Trophoblast cell (in vitro differentiated cells and primary cell): ENCODE measurements at regions not wholly inside any gene's neighbourhood (a gene's known extent, or its start where the extent isn't known, plus 50 kb on each side); places are given as distances from the start of the nearest gene placed in this dataset.

Source experiments
- DNase-seq, 2 donors: peaks; one replicate each; pipeline ENCODE4 v3.0.0-alpha.2; 2016
- H2AFZ ChIP-seq: 2 replicates; pipeline ENCODE4 v1.6.1; 2013; ENCODE audit warnings: low read length, moderate library complexity, mild to moderate bottlenecking; ENCODE audit not compliant: insufficient read depth, poor library complexity
- H2AK5ac ChIP-seq: 2 replicates; pipeline ENCODE4 v1.6.1; 2013; ENCODE audit warnings: mild to moderate bottlenecking, low read length
- H2BK120ac ChIP-seq: 2 replicates; pipeline ENCODE4 v1.6.1; 2013; ENCODE audit warnings: low read length, mild to moderate bottlenecking, moderate library complexity; ENCODE audit not compliant: insufficient read depth, poor library complexity
- H2BK12ac ChIP-seq: 2 replicates; pipeline ENCODE4 v1.6.1; 2013; ENCODE audit warnings: mild to moderate bottlenecking, low read length, moderate library complexity
- H2BK5ac ChIP-seq: 2 replicates; pipeline ENCODE4 v1.6.1; 2013; ENCODE audit warnings: low read length, low read depth, moderate library complexity, mild to moderate bottlenecking; ENCODE audit not compliant: poor library complexity
- H3K14ac ChIP-seq: 2 replicates; pipeline ENCODE4 v1.6.1; 2013; ENCODE audit warnings: mild to moderate bottlenecking, low read length
- H3K18ac ChIP-seq: 2 replicates; pipeline ENCODE4 v1.6.1; 2013; ENCODE audit warnings: mild to moderate bottlenecking, low read length
- H3K23ac ChIP-seq: 2 replicates; pipeline ENCODE4 v1.6.1; 2013; ENCODE audit warnings: low read length
- H3K27ac ChIP-seq: 2 replicates; pipeline ENCODE4 v1.5.1; 2013; ENCODE audit warnings: low read depth, mild to moderate bottlenecking, inconsistent platforms, low read length, moderate library complexity
- H3K27me3 ChIP-seq: 2 replicates; pipeline ENCODE4 v1.6.1; 2013; ENCODE audit warnings: inconsistent platforms, mild to moderate bottlenecking, low read length, moderate library complexity; ENCODE audit not compliant: insufficient read depth
- H3K36me3 ChIP-seq, 2 experiments: 1 replicate in 1 of 2; 2 replicates in 1 of 2; pipeline ENCODE4 v1.6.1; 2013; ENCODE audit warnings: low read length in 2 of 2, mild to moderate bottlenecking in 2 of 2, moderate library complexity in 1 of 2; ENCODE audit not compliant: insufficient read depth in 2 of 2, control insufficient read depth in 1 of 2
- H3K4ac ChIP-seq: 2 replicates; pipeline ENCODE4 v1.6.1; 2013; ENCODE audit warnings: low read depth, mild to moderate bottlenecking, low read length, moderate library complexity
- H3K4me1 ChIP-seq, 2 experiments: 1 replicate in 1 of 2; 2 replicates in 1 of 2; pipeline ENCODE4 v1.6.1; 2013; ENCODE audit warnings: low read length in 2 of 2, mild to moderate bottlenecking in 2 of 2, moderate library complexity in 1 of 2; ENCODE audit not compliant: insufficient read depth in 2 of 2, control insufficient read depth in 1 of 2
- H3K4me2 ChIP-seq: 2 replicates; pipeline ENCODE4 v1.6.1; 2013; ENCODE audit warnings: inconsistent platforms, mild to moderate bottlenecking, low read length, moderate library complexity
- H3K4me3 ChIP-seq: 2 replicates; pipeline ENCODE4 v1.5.1; 2013; ENCODE audit warnings: mild to moderate bottlenecking, low read depth, low read length, inconsistent platforms
- H3K79me1 ChIP-seq: one replicate; pipeline ENCODE4 v1.6.1; 2013; ENCODE audit warnings: low read length
- H3K79me2 ChIP-seq: 2 replicates; pipeline ENCODE4 v1.6.1; 2013; ENCODE audit warnings: low read length, mild to moderate bottlenecking; ENCODE audit not compliant: control insufficient read depth, insufficient read depth, poor library complexity
- H3K9ac ChIP-seq: 2 replicates; pipeline ENCODE4 v1.6.1; 2013; ENCODE audit warnings: mild to moderate bottlenecking, low read length
- H3K9me3 ChIP-seq: 2 replicates; pipeline ENCODE4 v1.6.1; 2013; ENCODE audit warnings: low read depth, mild to moderate bottlenecking, control low read depth, inconsistent platforms, low read length; ENCODE audit not compliant: insufficient read depth
- H4K12ac ChIP-seq: 2 replicates; pipeline ENCODE4 v1.6.1; 2013; ENCODE audit warnings: low read depth, mild to moderate bottlenecking, low read length, moderate library complexity
- H4K8ac ChIP-seq: 2 replicates; pipeline ENCODE4 v1.6.1; 2013; ENCODE audit warnings: low read depth, mild to moderate bottlenecking, low read length, moderate library complexity
- H4K91ac ChIP-seq: one replicate; pipeline ENCODE4 v1.6.1; 2013; ENCODE audit warnings: low read depth, mild to moderate bottlenecking, low read length, moderate library complexity
- WGBS: extraction: QIAGEN DNeasy Blood & Tissue Kit; methylation state at CpG from one replicate; pipeline ENCODE4 v1.1.7; 2013; ENCODE audit warnings: missing lambda C conversion rate; ENCODE audit not compliant: insufficient read length, insufficient coverage; ENCODE audit errors: extremely low coverage; 5-methylcytosine and 5-hydroxymethylcytosine counted together

DNA sequence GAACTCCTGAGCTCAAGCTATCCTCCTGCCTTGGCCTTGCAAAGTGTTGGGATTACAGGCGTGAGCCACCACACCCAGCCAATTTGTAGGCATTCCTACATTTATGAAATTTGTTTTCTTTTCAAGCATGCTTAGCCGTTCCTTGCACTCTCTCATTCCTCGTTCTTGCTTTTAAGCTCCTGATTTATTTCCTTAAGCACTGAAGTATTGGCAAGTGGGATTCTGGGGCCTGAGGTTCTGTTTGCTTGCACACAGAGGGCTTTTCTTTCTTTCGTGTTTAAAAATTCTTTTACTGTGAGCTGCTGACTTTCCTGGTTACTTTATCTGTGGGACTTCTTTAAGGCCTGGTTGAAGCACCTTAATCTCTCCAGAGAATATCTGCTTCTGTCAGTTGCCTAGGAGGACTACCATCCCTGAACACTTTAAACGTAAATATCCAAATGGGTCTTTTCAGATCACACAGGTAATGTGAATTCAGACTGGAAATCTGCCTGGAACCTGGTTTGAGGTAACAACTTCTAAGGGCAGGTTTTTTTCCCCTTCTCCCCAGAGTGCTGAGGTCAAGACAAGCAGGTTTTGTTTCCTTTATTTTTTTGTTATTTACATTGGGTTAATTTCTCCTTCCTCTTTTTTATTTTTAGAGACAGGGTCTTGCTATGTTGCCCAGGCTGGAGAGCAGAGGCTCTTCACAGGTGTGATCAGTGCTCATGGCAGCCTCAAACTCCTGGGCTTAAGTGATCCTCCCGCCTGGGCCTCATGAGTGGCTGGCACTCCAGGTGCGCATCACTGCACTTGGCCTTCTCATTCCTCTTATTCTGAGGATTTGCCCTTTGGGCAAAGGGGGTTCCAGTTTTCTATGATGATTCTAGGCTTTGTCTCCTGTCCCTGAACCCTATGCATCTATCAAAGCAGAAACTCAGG is 102.9 kb downstream of the PFKFB3 start:
- H2BK12ac ChIP-seq = no peak overlapping the region
- H3K4me2 ChIP-seq = no peak overlapping the region
- H3K36me3 ChIP-seq = peaks cover 0 to 3% of the 10 kb centered on the region in 2 experiments
- H3K79me1 ChIP-seq = no peaks in the 10 kb centered on the region
- H3K14ac ChIP-seq = no peak overlapping the region
- H3K27ac ChIP-seq = no peak overlapping the region
- peaks cover 0 to 4% of the 10 kb centered on the region in 2 experiments for H3K4me1 ChIP-seq
- no peak overlapping the region for H2BK120ac ChIP-seq
- H3K9me3 ChIP-seq = peaks cover 4% of the 10 kb centered on the region
- no peak overlapping the region for H3K18ac ChIP-seq
- H4K12ac ChIP-seq = no peak overlapping the region
- no CpG with 5 or more reads among the region's 7 CpGs for WGBS
- H3K4me3 ChIP-seq = no peak overlapping the region
- H3K79me2 ChIP-seq = no peaks in the 10 kb centered on the region
- no peak overlapping the region for H4K8ac ChIP-seq
- H3K27me3 ChIP-seq = no peaks in the 10 kb centered on the region
- DNase-seq = no peak
- H4K91ac ChIP-seq = no peak overlapping the region
- H3K23ac ChIP-seq = no peak overlapping the region
- no peak overlapping the region for H3K9ac ChIP-seq
- no peak overlapping the region for H2AFZ ChIP-seq
- H2AK5ac ChIP-seq = no peak overlapping the region
- H3K4ac ChIP-seq = no peak overlapping the region
- no peak overlapping the region for H2BK5ac ChIP-seq

GRCh38 chr10:6306917-6307316 is 104.2 kb downstream of the PFKFB3 start:
- no peak overlapping the region for H2BK5ac ChIP-seq

DNA sequence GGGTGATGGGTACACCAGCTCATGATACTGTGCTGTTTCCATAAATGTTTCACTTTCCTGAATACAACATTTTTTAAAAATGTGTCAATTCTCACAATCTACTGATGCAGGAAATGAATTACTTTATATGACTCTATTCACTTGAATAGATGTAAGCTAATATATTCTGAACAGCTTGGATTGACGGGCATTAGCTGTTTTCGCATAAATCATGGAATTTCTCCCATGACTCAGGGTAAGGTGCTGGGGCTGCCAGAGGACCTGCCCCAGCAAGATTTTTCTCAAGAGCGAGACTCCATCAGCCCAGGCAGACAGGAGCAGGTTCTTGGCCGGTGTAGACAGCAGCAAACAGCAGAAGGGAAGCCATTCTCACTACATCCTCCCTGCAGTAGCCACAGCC is 107.1 kb downstream of the PFKFB3 start:
- H3K14ac ChIP-seq = no peak overlapping the region
- WGBS = no CpG with 5 or more reads among the region's 4 CpGs
- H3K79me2 ChIP-seq = no peaks in the 10 kb centered on the region
- no peak for DNase-seq
- peaks cover 2 to 6% of the 10 kb centered on the region in 2 experiments for H3K4me1 ChIP-seq
- H3K27me3 ChIP-seq = no peaks in the 10 kb centered on the region
- H3K4ac ChIP-seq = no peak overlapping the region
- H4K8ac ChIP-seq = no peak overlapping the region
- no peak overlapping the region for H4K91ac ChIP-seq
- H2BK12ac ChIP-seq = no peak overlapping the region
- H3K9ac ChIP-seq = no peak overlapping the region
- no peak overlapping the region for H2AK5ac ChIP-seq
- H3K18ac ChIP-seq = no peak overlapping the region
- H3K4me2 ChIP-seq = no peak overlapping the region
- no peak overlapping the region for H3K27ac ChIP-seq
- peaks cover 1% of the 10 kb centered on the region for H3K79me1 ChIP-seq
- H4K12ac ChIP-seq = no peak overlapping the region
- H3K36me3 ChIP-seq = peaks cover 0 to 3% of the 10 kb centered on the region in 2 experiments
- H2AFZ ChIP-seq = no peak overlapping the region
- H3K23ac ChIP-seq = no peak overlapping the region
- peaks cover 4% of the 10 kb centered on the region for H3K9me3 ChIP-seq
- no peak overlapping the region for H2BK5ac ChIP-seq
- H2BK120ac ChIP-seq = no peak overlapping the region
- H3K4me3 ChIP-seq = no peak overlapping the region

More at GRCh38 chr10:6306917-6307316, 104.2 kb downstream of the PFKFB3 start:
- peaks cover 4% of the 10 kb centered on the region for H3K9me3 ChIP-seq
- H2BK120ac ChIP-seq = no peak overlapping the region
- no peak overlapping the region for H4K91ac ChIP-seq
- H4K8ac ChIP-seq = no peak overlapping the region
- H2BK12ac ChIP-seq = no peak overlapping the region
- H3K23ac ChIP-seq = no peak overlapping the region
- no peak overlapping the region for H3K4ac ChIP-seq
- no peak overlapping the region for H2AFZ ChIP-seq
- H3K4me1 ChIP-seq = peaks cover 0 to 4% of the 10 kb centered on the region in 2 experiments
- H2AK5ac ChIP-seq = no peak overlapping the region
- H3K27me3 ChIP-seq = no peaks in the 10 kb centered on the region
- H3K14ac ChIP-seq = no peak overlapping the region
- peaks cover 0 to 3% of the 10 kb centered on the region in 2 experiments for H3K36me3 ChIP-seq
- H3K27ac ChIP-seq = no peak overlapping the region
- DNase-seq = no peak
- H3K9ac ChIP-seq = peak overlapping the region; percentile 40
- H4K12ac ChIP-seq = no peak overlapping the region
- no peak overlapping the region for H3K4me3 ChIP-seq
- no peaks in the 10 kb centered on the region for H3K79me2 ChIP-seq
- no peak overlapping the region for H3K18ac ChIP-seq
- WGBS = no CpG with 5 or more reads among the region's 4 CpGs
- H3K79me1 ChIP-seq = no peaks in the 10 kb centered on the region
- no peak overlapping the region for H3K4me2 ChIP-seq

DNA sequence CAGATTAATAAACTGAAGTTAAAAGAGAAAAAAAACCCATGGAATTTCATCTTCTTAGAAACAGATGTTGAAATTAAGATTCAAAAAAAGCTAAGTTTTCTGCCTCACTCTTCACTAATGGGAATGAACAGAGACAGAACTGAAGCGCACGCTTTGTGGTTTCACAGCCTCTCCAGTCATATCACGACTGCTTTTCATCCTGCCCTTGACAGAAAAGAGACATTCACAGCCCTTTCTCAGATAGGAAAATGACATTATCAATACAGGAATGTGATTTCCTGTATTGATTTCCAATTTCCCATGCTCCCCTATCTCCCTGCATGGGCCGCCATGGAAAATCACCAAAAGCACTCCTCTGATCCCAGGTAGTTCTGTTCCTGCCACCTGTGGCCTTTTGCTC is 108.2 kb downstream of the PFKFB3 start:
- peaks cover 5 to 10% of the 10 kb centered on the region in 2 experiments for H3K4me1 ChIP-seq
- no peak overlapping the region for H4K12ac ChIP-seq
- no peak for DNase-seq
- H3K9me3 ChIP-seq = peaks cover 4% of the 10 kb centered on the region
- H3K36me3 ChIP-seq = peaks cover 0 to 3% of the 10 kb centered on the region in 2 experiments
- H3K23ac ChIP-seq = no peak overlapping the region
- H2BK120ac ChIP-seq = no peak overlapping the region
- no peak overlapping the region for H2AFZ ChIP-seq
- H3K18ac ChIP-seq = no peak overlapping the region
- peaks cover 1% of the 10 kb centered on the region for H3K79me1 ChIP-seq
- no peak overlapping the region for H3K9ac ChIP-seq
- no peak overlapping the region for H4K91ac ChIP-seq
- no CpG with 5 or more reads among the region's 4 CpGs for WGBS
- H2BK12ac ChIP-seq = no peak overlapping the region
- H3K14ac ChIP-seq = no peak overlapping the region
- no peak overlapping the region for H2AK5ac ChIP-seq
- H3K4me2 ChIP-seq = no peak overlapping the region
- H3K4me3 ChIP-seq = no peak overlapping the region
- no peak overlapping the region for H2BK5ac ChIP-seq
- no peaks in the 10 kb centered on the region for H3K27me3 ChIP-seq
- H3K79me2 ChIP-seq = no peaks in the 10 kb centered on the region
- no peak overlapping the region for H4K8ac ChIP-seq
- no peak overlapping the region for H3K4ac ChIP-seq
- no peak overlapping the region for H3K27ac ChIP-seq
